HG02610 (cell line): ENCODE measurements at regions not wholly inside any gene's neighbourhood (a gene's known extent, or its start where the extent isn't known, plus 50 kb on each side); places are given as distances from the start of the nearest gene placed in this dataset.

Source experiments
- ATAC-seq: cut with Tn5 transposase; IDR thresholded peaks from one replicate; pipeline ENCODE4 v1.9.1; 2021; ENCODE audit warnings: mild to moderate bottlenecking, moderate library complexity; ENCODE audit not compliant: unreplicated experiment

GRCh38 chr14:100658181-100658886, 68.4 kb upstream of the DLK1 start:
- no peak for ATAC-seq

- no peak for ATAC-seq
Measured at GRCh38 chr14:100659345-100660001, 67.2 kb upstream of the DLK1 start.

- ATAC-seq: no peak
Measured at GRCh38 chr14:100660498-100660881, 66.2 kb upstream of the DLK1 start.

- no peak for ATAC-seq
Measured at GRCh38 chr14:100660882-100661635, 65.6 kb upstream of the DLK1 start.

GRCh38 chr14:100662879-100663760, 63.6 kb upstream of the DLK1 start:
- no peak for ATAC-seq

- ATAC-seq: no peak
Measured at GRCh38 chr14:100663761-100664052, 63.0 kb upstream of the DLK1 start.

GRCh38 chr14:100664231-100664630, 62.5 kb upstream of the DLK1 start:
- no peak for ATAC-seq

GRCh38 chr14:100664841-100665510, 61.7 kb upstream of the DLK1 start:
- ATAC-seq: no peak

- no peak for ATAC-seq
Measured at GRCh38 chr14:100665511-100666032, 61.1 kb upstream of the DLK1 start.

- ATAC-seq: no peak
Measured at GRCh38 chr14:100666403-100666802, 60.3 kb upstream of the DLK1 start.

- no peak for ATAC-seq
Measured at GRCh38 chr14:100666851-100667250, 59.8 kb upstream of the DLK1 start.

- ATAC-seq: no peak
Measured at GRCh38 chr14:100667656-100668055, 59.0 kb upstream of the DLK1 start.

GRCh38 chr14:100668352-100668751, 58.3 kb upstream of the DLK1 start:
- no peak for ATAC-seq

- no peak for ATAC-seq
Measured at GRCh38 chr14:100669011-100669412, 57.7 kb upstream of the DLK1 start.

GRCh38 chr14:100669468-100669867, 57.2 kb upstream of the DLK1 start:
- ATAC-seq: no peak

GRCh38 chr14:100670017-100670752, 56.5 kb upstream of the DLK1 start:
- ATAC-seq: no peak

GRCh38 chr14:100670753-100671049, 56.0 kb upstream of the DLK1 start:
- no peak for ATAC-seq

- no peak for ATAC-seq
Measured at GRCh38 chr14:100671386-100671901, 55.2 kb upstream of the DLK1 start.

GRCh38 chr14:100671906-100672305, 54.8 kb upstream of the DLK1 start:
- no peak for ATAC-seq
